ENCODE measurements at regions not wholly inside any gene's neighbourhood (a gene's known extent, or its start where the extent isn't known, plus 50 kb on each side); places are given as distances from the start of the nearest gene placed in this dataset.

GRCh38 chr1:234985007-234985370 lies 143.6 kb downstream of the TOMM20 start:
- TF ChIP-seq U2AF1 (optimal IDR thresholded peaks at IDR 0.05; ENCODE audit: low read depth, low read length) (no peak), CEBPB (tag; IDR thresholded peaks at IDR 0.05) (no peak), FOXM1 (IDR thresholded peaks at IDR 0.05; ENCODE audit: low read depth) (no peak), FOXM1 (CRISPR knock-in tag; IDR thresholded peaks at IDR 0.05; ENCODE audit: low read depth) (no peak), RBM14 (IDR thresholded peaks at IDR 0.05; ENCODE audit: borderline replicate concordance, insufficient read depth, low read depth, low read length) (no peak), ZNF589 (CRISPR knock-in tag; IDR thresholded peaks at IDR 0.05; ENCODE audit: low read depth) (no peak), RB1 (IDR thresholded peaks at IDR 0.05; ENCODE audit: low read depth) (no peak), TAL1 (IDR thresholded peaks at IDR 0.05) (no peak), ZNF184 (CRISPR knock-in tag; IDR thresholded peaks at IDR 0.05) (no peak)
- TF ChIP-seq, protein P1, sequence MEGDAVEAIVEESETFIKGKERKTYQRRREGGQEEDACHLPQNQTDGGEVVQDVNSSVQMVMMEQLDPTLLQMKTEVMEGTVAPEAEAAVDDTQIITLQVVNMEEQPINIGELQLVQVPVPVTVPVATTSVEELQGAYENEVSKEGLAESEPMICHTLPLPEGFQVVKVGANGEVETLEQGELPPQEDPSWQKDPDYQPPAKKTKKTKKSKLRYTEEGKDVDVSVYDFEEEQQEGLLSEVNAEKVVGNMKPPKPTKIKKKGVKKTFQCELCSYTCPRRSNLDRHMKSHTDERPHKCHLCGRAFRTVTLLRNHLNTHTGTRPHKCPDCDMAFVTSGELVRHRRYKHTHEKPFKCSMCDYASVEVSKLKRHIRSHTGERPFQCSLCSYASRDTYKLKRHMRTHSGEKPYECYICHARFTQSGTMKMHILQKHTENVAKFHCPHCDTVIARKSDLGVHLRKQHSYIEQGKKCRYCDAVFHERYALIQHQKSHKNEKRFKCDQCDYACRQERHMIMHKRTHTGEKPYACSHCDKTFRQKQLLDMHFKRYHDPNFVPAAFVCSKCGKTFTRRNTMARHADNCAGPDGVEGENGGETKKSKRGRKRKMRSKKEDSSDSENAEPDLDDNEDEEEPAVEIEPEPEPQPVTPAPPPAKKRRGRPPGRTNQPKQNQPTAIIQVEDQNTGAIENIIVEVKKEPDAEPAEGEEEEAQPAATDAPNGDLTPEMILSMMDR (IDR thresholded peaks at IDR 0.05 in 2 of 3, conservative IDR thresholded peaks at IDR 0.05 in 1 of 3; ENCODE audit: insufficient read depth in 2 of 3, low read depth in 1 of 3, low read length in 3 of 3) = no peak

Data from K562 (cell line).